ENCODE measurements at regions not wholly inside any gene's neighbourhood (a gene's known extent, or its start where the extent isn't known, plus 50 kb on each side); places are given as distances from the start of the nearest gene placed in this dataset.
"Not testable (repeated sequence)": the region's sequence is repeated elsewhere in the genome, so short reads cannot be mapped to it uniquely, and the experiment has no call there.

DNA sequence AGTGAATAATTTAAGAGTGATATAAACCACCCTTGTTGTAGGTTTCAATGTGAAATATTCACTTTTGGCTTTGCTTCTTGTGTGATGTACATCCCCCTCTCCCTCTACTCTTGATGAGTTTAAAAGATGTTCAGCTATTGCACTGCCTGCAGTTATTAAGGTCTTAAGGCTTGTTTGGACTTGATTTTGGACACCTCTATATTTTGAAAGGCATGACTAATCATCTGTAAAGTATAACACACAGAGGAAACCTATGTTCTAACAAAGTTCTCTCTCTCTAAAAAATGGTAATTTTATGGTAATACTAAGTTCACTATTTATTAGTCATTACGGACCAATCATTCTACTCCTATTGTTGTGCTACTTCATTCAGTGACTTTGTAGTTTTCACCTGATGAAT is 1719.9 kb downstream of the GRIK2 start:
- no peaks in the 10 kb centered on the region for H3K4me1 ChIP-seq
- 82% methylated on average over 1 of the region's 1 CpG for WGBS
- H3K36me3 ChIP-seq: no peaks in the 10 kb centered on the region
- TF ChIP-seq POLR2A (IDR thresholded peaks at IDR 0.05; ENCODE audit: low read depth): no peak
- TF ChIP-seq POLR2AphosphoS5 (IDR thresholded peaks at IDR 0.05): no peak
- TF ChIP-seq, protein P1, sequence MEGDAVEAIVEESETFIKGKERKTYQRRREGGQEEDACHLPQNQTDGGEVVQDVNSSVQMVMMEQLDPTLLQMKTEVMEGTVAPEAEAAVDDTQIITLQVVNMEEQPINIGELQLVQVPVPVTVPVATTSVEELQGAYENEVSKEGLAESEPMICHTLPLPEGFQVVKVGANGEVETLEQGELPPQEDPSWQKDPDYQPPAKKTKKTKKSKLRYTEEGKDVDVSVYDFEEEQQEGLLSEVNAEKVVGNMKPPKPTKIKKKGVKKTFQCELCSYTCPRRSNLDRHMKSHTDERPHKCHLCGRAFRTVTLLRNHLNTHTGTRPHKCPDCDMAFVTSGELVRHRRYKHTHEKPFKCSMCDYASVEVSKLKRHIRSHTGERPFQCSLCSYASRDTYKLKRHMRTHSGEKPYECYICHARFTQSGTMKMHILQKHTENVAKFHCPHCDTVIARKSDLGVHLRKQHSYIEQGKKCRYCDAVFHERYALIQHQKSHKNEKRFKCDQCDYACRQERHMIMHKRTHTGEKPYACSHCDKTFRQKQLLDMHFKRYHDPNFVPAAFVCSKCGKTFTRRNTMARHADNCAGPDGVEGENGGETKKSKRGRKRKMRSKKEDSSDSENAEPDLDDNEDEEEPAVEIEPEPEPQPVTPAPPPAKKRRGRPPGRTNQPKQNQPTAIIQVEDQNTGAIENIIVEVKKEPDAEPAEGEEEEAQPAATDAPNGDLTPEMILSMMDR (IDR thresholded peaks at IDR 0.05): no peak
- TF ChIP-seq EP300 (IDR thresholded peaks at IDR 0.05): no peak
- H3K27me3 ChIP-seq: no peaks in the 10 kb centered on the region
- H3K9me3 ChIP-seq: no peaks in the 10 kb centered on the region
- H3K27ac ChIP-seq (replicated peaks in 1 of 4): no peak overlapping the region
- intact Hi-C loops (cut with DNase I): no loop called here
- DNase-seq (ENCODE audit: extremely low spot score): no peak
- H3K4me3 ChIP-seq: no peak overlapping the region

DNA sequence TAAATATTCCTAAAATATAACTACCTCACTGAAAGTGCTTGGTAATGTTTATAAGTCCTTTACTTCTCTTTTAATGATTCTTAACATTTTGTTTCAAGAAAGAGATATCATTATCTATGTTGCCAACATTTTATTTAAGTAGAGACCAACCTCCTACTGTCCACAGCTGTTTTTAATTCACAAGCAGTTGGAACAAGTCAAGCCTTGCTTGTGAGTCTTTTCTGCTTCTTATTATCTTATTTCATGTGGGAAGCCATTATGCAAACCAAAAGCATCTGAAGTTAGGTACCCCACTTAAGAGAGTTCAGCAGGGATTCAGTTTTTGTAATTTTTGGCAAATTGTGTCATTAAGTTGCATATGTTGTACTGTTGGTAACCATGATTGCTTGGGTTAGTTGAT is 1714.5 kb downstream of the GRIK2 start:
- no peaks in the 10 kb centered on the region for H3K4me1 ChIP-seq
- H3K27me3 ChIP-seq: no peaks in the 10 kb centered on the region
- no peak overlapping the region for H3K27ac ChIP-seq (replicated peaks in 1 of 4)
- H3K9me3 ChIP-seq: no peaks in the 10 kb centered on the region
- DNase-seq (ENCODE audit: extremely low spot score): no peak
- intact Hi-C loops (cut with DNase I): no loop called here
- no peak for TF ChIP-seq POLR2AphosphoS5 (IDR thresholded peaks at IDR 0.05)
- no peak for TF ChIP-seq POLR2A (IDR thresholded peaks at IDR 0.05; ENCODE audit: low read depth)
- no peak for TF ChIP-seq EP300 (IDR thresholded peaks at IDR 0.05)
- TF ChIP-seq, protein P1 (IDR thresholded peaks at IDR 0.05): no peak
- H3K36me3 ChIP-seq: no peaks in the 10 kb centered on the region
- no peak overlapping the region for H3K4me3 ChIP-seq

DNA sequence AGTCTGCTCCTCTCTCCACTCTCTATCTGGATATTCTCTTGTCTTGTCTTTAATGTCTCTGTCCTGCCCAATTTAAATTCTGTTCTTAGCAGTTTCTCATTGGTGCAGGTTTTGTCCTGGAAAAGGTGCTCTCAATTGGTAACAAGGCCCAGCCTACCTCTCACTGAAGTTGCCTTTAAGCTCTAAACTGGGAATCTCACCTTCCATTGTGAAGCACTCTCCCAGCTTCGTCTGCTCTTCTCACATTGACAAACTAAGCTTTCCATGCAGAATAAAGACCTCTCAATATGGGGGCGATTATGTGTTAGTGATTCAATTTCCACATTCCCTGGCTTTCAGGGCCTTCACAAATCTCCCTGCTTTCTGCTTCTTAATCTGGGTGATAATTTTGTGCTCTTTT is 1712.2 kb downstream of the GRIK2 start:
- Histone ChIP-seq H3K27me3 (no peaks in the 10 kb centered on the region), H3K27ac (replicated peaks in 1 of 4) (no peak overlapping the region), H3K36me3 (no peaks in the 10 kb centered on the region), H3K4me3 (no peak overlapping the region), H3K9me3 (no peaks in the 10 kb centered on the region), H3K4me1 (no peaks in the 10 kb centered on the region)
- TF ChIP-seq EP300 (IDR thresholded peaks at IDR 0.05): no peak
- TF ChIP-seq POLR2A (IDR thresholded peaks at IDR 0.05; ENCODE audit: low read depth): no peak
- TF ChIP-seq, protein P1 (IDR thresholded peaks at IDR 0.05): no peak
- TF ChIP-seq POLR2AphosphoS5 (IDR thresholded peaks at IDR 0.05): no peak
- WGBS: 35% methylated on average over 2 of the region's 2 CpGs
- DNase-seq (ENCODE audit: extremely low spot score): no peak
- intact Hi-C loops (cut with DNase I): no loop called here

DNA sequence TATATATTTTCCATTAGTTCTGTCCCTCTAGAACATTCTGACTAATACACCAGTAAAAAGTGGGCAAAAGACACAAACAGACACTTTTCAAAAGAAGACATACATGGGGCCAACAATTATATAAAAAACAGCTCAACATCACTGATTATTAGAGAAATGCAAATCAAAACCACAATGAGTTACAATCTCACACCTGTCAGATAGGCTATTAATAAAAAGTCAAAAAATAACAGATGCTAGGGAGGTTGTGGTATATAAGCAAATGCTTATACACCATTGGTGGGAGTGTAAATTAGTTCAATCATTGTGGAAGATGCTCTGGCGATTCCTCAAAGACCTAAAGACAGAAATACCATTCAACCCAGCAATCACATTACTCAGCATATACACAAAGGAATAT is 1707.8 kb downstream of the GRIK2 start:
- intact Hi-C loops (cut with DNase I): no loop called here
- H3K36me3 ChIP-seq: no peaks in the 10 kb centered on the region
- no peak for DNase-seq (ENCODE audit: extremely low spot score)
- no peaks in the 10 kb centered on the region for H3K4me1 ChIP-seq
- WGBS: 89% methylated on average over 1 of the region's 1 CpG
- H3K27ac ChIP-seq (replicated peaks in 1 of 4): no peak overlapping the region
- TF ChIP-seq POLR2A (IDR thresholded peaks at IDR 0.05; ENCODE audit: low read depth) (no peak), POLR2AphosphoS5 (IDR thresholded peaks at IDR 0.05) (no peak), EP300 (IDR thresholded peaks at IDR 0.05) (no peak)
- TF ChIP-seq, protein P1 (IDR thresholded peaks at IDR 0.05): no peak
- no peak overlapping the region for H3K4me3 ChIP-seq
- H3K27me3 ChIP-seq: no peaks in the 10 kb centered on the region
- peaks cover 0 to 8% (median 6%) of the 10 kb centered on the region in 4 donors for H3K9me3 ChIP-seq

DNA sequence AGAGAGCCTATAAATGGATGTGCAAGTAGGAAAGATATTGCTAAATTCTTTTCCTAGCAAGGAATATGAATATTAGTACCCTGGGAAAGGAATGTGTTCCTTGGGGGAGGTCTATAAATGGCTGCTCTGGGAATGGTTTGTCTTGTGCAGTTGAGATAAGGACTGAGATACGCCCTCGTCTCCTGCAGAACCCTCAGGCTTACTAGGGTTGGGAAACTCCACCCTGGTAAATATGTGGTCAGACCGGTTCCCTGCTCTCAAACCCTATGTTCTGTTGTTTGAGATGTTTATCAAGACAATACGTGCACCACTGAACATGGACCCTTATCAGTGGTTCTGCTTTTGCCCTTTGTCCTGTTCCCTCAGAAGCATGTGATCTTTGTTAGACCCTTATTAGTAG is 1698.9 kb downstream of the GRIK2 start:
- H3K36me3 ChIP-seq; DNase-seq (ENCODE audit: extremely low spot score); H3K27me3 ChIP-seq; intact Hi-C loops (cut with DNase I); H3K4me3 ChIP-seq; H3K27ac ChIP-seq (replicated peaks in 1 of 4); H3K4me1 ChIP-seq: not testable (repeated sequence)
- H3K9me3 ChIP-seq: peaks cover 0 to 14% (median 9%) of the 10 kb centered on the region in 4 donors
- 88% methylated on average over 4 of the region's 4 CpGs for whole genome bisulfite sequencing

Data from esophagus muscularis mucosa (tissue), 4 donors.